ENCODE measurements at regions not wholly inside any gene's neighbourhood (a gene's known extent, or its start where the extent isn't known, plus 50 kb on each side); places are given as distances from the start of the nearest gene placed in this dataset.

- no peak for DNase-seq
Measured at GRCh38 chr11:127902382-127902781, 685.0 kb downstream of the ETS1 start.

- DNase-seq, result no peak
Measured at GRCh38 chr11:127898422-127899365, 688.7 kb downstream of the ETS1 start.

GRCh38 chr11:127895776-127896175 lies 691.6 kb downstream of the ETS1 start:
- no peak for DNase-seq

DNA sequence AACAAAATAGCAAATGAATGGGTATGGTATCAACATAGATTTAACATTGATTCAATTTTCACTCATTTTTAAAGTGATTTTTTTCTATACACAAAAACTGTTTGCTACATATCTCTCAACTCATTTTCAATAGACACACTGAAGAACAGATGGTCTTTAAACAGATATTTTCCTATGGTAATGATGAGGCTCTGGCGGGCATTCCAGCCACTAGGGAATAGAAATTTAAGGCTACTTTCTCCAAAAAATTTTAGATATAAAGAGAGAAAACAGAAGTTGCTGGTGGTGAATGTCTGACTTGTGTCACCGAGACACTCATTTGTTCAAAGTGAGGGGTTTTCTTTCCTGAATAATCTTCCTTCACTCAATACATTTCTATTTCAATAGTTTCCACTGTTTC lies 693.0 kb downstream of the ETS1 start:
- no peak for DNase-seq

DNA sequence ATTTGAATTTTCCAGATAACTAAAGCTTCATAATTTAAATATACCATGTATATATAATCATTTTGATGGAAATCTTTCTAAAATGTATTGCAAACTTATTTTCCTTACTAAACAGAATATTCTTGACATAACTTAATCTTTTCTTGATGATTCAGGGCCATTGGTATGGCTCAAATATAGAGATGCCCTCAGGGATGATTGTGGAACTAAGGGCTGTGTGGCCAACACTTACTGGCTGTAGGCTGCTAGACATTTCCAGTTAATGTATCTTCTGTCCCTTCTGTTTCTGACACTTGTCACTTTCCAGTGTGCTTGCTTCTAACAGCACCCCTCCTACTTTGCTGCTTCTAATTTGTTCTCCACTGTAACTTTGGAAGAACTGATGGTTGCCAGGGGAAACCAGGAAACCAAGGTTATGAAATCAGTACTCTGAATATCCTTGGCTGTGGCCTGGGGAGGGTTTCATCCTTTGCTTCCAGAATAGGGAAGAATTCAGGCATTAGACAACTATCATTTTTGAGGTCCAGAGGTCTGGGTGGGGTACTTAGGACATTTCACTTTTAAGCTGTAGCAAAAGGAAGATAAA lies 697.2 kb downstream of the ETS1 start:
- DNase-seq, result no peak

- DNase-seq, result no peak
Measured at GRCh38 chr11:127888386-127888785, 699.0 kb downstream of the ETS1 start.

- no peak for DNase-seq
Measured at GRCh38 chr11:127875131-127875530, 712.2 kb downstream of the ETS1 start.

DNA sequence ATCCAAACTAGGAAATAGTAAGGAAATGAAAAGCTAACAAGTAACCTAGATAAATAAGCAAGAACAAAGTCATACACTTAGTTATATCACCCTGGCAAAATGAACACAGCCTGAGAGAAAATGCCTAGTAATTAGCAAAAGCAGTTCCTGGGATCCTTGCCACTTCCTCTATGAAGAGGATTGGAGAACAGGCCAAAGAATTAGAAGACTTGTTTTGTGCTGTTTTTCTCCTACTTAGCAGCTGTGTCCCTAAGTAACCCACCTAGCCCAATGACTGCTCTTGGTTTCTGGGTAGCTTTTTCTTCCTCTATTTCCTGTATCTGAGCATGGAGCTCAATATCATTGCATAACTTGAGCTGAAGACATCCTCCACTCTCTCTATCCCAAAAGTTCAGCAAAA lies 713.9 kb downstream of the ETS1 start:
- no peak for DNase-seq

- DNase-seq, result no peak
Measured at GRCh38 chr11:127866109-127866508, 721.2 kb downstream of the ETS1 start.

GRCh38 chr11:127864861-127865260 lies 722.5 kb downstream of the ETS1 start:
- no peak for DNase-seq

DNA sequence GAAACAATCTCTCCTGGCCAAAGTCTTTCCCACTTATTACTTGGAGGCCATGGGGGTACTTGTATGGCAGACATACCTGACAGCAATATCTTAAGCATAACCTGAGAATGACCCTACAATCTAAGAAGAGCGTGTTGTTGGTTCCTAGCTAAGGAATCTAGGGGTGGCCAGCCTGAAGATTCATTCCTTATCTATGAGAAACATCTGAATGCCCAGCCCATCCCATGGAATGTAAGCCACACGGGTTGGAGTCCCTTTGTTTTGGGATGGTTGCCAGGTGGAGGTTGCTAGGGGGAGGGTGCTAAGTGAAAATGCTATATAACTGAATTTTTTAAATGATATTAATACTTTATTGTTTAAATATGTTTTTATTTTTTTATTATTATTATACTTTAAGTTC lies 725.0 kb downstream of the ETS1 start:
- no peak for DNase-seq

GRCh38 chr11:127859941-127860354 lies 727.4 kb downstream of the ETS1 start:
- no peak for DNase-seq

DNA sequence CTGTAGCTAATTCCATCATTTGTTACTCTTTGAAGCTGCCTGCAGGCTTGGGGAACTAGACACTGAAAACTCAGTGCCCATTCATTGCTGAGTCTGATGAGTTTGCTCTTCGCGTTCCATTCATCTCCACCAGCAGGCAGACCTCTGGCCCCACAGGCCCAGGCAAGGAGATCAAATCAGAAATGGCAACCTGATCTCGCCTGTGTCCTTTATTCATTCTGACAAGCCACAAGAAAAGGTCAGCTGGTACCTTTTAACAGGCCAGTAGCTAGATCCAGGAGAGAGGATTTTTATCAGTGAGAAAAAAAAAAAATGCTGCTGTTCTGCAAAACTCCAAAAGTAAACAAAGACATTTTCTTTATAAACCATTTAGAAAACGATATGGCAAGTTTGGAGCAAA lies 742.5 kb downstream of the ETS1 start:
- DNase-seq, result peak; percentile 11

DNA sequence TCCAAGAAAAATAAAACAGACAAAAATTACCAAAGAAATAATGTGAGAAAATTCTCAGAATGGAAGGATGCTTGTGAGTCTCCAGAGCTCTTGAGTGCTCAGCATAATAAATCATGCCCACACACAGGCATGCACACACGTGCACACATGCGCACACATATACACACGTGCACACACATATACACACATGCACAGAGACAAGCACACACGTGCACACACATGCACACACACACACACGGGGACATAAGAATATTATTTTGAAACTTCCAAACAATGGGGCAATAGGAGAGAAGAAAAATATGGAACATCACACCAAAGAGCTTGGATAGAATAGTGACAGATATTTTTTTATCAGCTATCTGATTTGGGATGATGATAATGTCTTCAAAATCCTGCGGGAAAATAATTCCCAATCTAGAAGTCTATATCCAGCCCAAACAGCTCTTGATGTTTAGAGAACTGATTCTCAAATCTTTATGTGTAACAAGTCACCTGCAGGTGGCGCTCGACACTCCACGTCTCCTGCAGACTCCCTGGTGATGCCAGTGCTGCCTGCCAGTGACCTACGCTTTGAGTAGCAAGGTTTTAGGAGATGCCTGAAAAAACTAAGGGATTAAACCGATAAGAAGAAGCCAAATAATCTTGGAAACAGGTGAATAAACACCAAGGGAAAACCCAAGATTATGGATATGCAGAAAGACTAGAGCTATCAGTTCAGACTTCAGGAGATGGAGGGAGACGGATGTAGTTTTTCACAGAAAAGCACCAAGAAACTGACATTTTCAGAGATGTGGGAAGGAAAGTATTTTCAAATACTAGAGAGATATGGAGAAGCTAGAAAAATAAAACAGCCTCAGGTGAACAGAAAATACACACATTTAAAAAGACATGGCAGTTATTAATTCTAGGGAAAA lies 743.6 kb downstream of the ETS1 start:
- peak; percentile 12 for DNase-seq

GRCh38 chr11:127825183-127825582 lies 762.2 kb downstream of the ETS1 start:
- DNase-seq, result no peak

- no peak for DNase-seq
Measured at GRCh38 chr11:127818625-127819024, 768.7 kb downstream of the ETS1 start.

- no peak for DNase-seq
Measured at GRCh38 chr11:127816962-127817361, 770.4 kb downstream of the ETS1 start.

- DNase-seq, result no peak
Measured at GRCh38 chr11:127815331-127815730, 772.0 kb downstream of the ETS1 start.

GRCh38 chr11:127806501-127806900 lies 780.9 kb downstream of the ETS1 start:
- no peak for DNase-seq

GRCh38 chr11:127805771-127806170 lies 781.6 kb downstream of the ETS1 start:
- DNase-seq, result no peak

- DNase-seq, result no peak
Measured at GRCh38 chr11:127804747-127805400, 782.5 kb downstream of the ETS1 start.

DNA sequence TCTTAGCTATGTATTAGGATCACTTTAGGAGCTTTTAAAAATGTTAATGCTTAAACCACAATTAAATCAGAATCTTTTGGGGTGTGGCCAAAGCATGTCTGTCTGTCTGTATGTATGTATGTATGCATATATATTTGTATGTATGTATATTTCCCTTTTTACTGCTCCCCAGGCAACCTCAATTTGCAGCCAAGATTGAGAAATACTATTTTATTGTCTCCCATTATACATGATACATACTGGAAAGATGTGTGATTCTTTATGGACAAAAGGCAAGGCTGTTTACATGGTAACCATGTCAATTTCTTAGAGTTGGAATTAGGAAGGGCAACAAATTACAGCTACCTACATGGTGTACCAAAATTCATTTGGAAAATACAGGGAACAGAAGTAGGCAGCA lies 783.6 kb downstream of the ETS1 start:
- no peak for DNase-seq

Measured in DMS79 treated with DMSO at 0.1 percent for 48 hours (cell line).